ENCODE measurements at regions not wholly inside any gene's neighbourhood (a gene's known extent, or its start where the extent isn't known, plus 50 kb on each side); places are given as distances from the start of the nearest gene placed in this dataset.

- no peak overlapping the region for H3K27ac ChIP-seq (ENCODE audit: low read depth, low read length)
- no peaks in the 10 kb centered on the region for H3K79me2 ChIP-seq (ENCODE audit: control insufficient read depth, insufficient read depth, low read length, poor library complexity)
- no CpG with 5 or more reads among the region's 10 CpGs for WGBS (ENCODE audit: extremely low coverage, insufficient coverage, insufficient read length)
- H3K23ac ChIP-seq (ENCODE audit: low read length), result no peak overlapping the region
- H3K9ac ChIP-seq (ENCODE audit: low read length), result no peak overlapping the region
- no peak overlapping the region for H2BK120ac ChIP-seq (ENCODE audit: insufficient read depth, low read length, poor library complexity)
- DNase-seq, result peak; percentile 60 to 82
- H3K18ac ChIP-seq (ENCODE audit: low read length), result no peak overlapping the region
- no peak overlapping the region for H4K8ac ChIP-seq (ENCODE audit: low read depth, low read length)
- H3K4me2 ChIP-seq (ENCODE audit: low read length), result no peak overlapping the region
- H3K14ac ChIP-seq (ENCODE audit: low read length), result no peak overlapping the region
- H3K79me1 ChIP-seq (ENCODE audit: low read length), result no peaks in the 10 kb centered on the region
- no peak overlapping the region for H4K91ac ChIP-seq (ENCODE audit: low read depth, low read length)
- H3K4me1 ChIP-seq (ENCODE audit: control insufficient read depth in 1 of 2, insufficient read depth in 2 of 2, low read length in 2 of 2), result peaks cover 2 to 11% of the 10 kb centered on the region in 2 experiments
- no peak overlapping the region for H2AFZ ChIP-seq (ENCODE audit: insufficient read depth, low read length, poor library complexity)
- no peak overlapping the region for H3K4ac ChIP-seq (ENCODE audit: low read depth, low read length)
- no peaks in the 10 kb centered on the region for H3K36me3 ChIP-seq (ENCODE audit: control insufficient read depth in 1 of 2, insufficient read depth in 2 of 2, low read length in 2 of 2)
- no peaks in the 10 kb centered on the region for H3K27me3 ChIP-seq (ENCODE audit: insufficient read depth, low read length)
- H4K12ac ChIP-seq (ENCODE audit: low read depth, low read length), result no peak overlapping the region
- H3K4me3 ChIP-seq (ENCODE audit: low read depth, low read length), result no peak overlapping the region
- H2BK12ac ChIP-seq (ENCODE audit: low read length), result no peak overlapping the region
- H2BK5ac ChIP-seq (ENCODE audit: low read depth, low read length, poor library complexity), result no peak overlapping the region
- no peaks in the 10 kb centered on the region for H3K9me3 ChIP-seq (ENCODE audit: insufficient read depth, low read depth, low read length)
- H2AK5ac ChIP-seq (ENCODE audit: low read length), result no peak overlapping the region
Observed at GRCh38 chr1:239819756-239820250, 271.9 kb upstream of the FMN2 start.

DNA sequence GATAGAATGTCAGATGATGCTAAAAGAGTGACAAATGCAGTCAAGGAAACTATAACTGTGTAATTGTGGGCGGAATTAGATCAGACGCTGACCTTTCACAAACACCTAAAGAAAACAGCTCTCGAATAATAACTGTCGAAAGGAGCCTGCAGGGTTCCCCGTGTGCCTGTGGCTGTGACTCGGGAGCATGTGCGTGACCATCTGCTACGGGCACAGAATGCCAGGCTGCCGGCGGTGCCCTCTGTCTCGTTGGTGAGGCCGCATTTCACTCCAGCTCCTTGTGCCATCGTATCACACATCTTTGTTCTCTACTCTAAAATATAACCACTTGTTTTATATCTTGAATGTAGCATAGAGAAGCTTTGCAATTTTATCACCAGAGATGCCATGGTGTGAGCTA, 267.8 kb upstream of the FMN2 start:
- Histone ChIP-seq H2BK120ac (ENCODE audit: insufficient read depth, low read length, poor library complexity) (no peak overlapping the region), H3K14ac (ENCODE audit: low read length) (no peak overlapping the region), H3K4me1 (ENCODE audit: control insufficient read depth in 1 of 2, insufficient read depth in 2 of 2, low read length in 2 of 2) (peaks cover 0 to 3% of the 10 kb centered on the region in 2 experiments), H3K27ac (ENCODE audit: low read depth, low read length) (no peak overlapping the region), H4K91ac (ENCODE audit: low read depth, low read length) (no peak overlapping the region), H3K79me2 (ENCODE audit: control insufficient read depth, insufficient read depth, low read length, poor library complexity) (no peaks in the 10 kb centered on the region), H3K23ac (ENCODE audit: low read length) (no peak overlapping the region), H3K9ac (ENCODE audit: low read length) (no peak overlapping the region), H3K9me3 (ENCODE audit: insufficient read depth, low read depth, low read length) (no peaks in the 10 kb centered on the region), H3K18ac (ENCODE audit: low read length) (no peak overlapping the region), H2BK12ac (ENCODE audit: low read length) (no peak overlapping the region), H3K36me3 (ENCODE audit: control insufficient read depth in 1 of 2, insufficient read depth in 2 of 2, low read length in 2 of 2) (no peaks in the 10 kb centered on the region), H2BK5ac (ENCODE audit: low read depth, low read length, poor library complexity) (no peak overlapping the region), H2AK5ac (ENCODE audit: low read length) (no peak overlapping the region), H3K79me1 (ENCODE audit: low read length) (no peaks in the 10 kb centered on the region), H2AFZ (ENCODE audit: insufficient read depth, low read length, poor library complexity) (no peak overlapping the region), H4K12ac (ENCODE audit: low read depth, low read length) (no peak overlapping the region), H4K8ac (ENCODE audit: low read depth, low read length) (no peak overlapping the region), H3K4me3 (ENCODE audit: low read depth, low read length) (no peak overlapping the region), H3K27me3 (ENCODE audit: insufficient read depth, low read length) (no peaks in the 10 kb centered on the region), H3K4ac (ENCODE audit: low read depth, low read length) (no peak overlapping the region), H3K4me2 (ENCODE audit: low read length) (no peak overlapping the region)
- WGBS (ENCODE audit: extremely low coverage, insufficient coverage, insufficient read length), result no CpG with 5 or more reads among the region's 13 CpGs
- DNase-seq, result no peak

- no peak overlapping the region for H3K23ac ChIP-seq (ENCODE audit: low read length)
- H3K9ac ChIP-seq (ENCODE audit: low read length), result no peak overlapping the region
- no peak overlapping the region for H4K8ac ChIP-seq (ENCODE audit: low read depth, low read length)
- H2AFZ ChIP-seq (ENCODE audit: insufficient read depth, low read length, poor library complexity), result no peak overlapping the region
- H3K9me3 ChIP-seq (ENCODE audit: insufficient read depth, low read depth, low read length), result no peaks in the 10 kb centered on the region
- no peak overlapping the region for H2BK120ac ChIP-seq (ENCODE audit: insufficient read depth, low read length, poor library complexity)
- H3K4me1 ChIP-seq (ENCODE audit: control insufficient read depth in 1 of 2, insufficient read depth in 2 of 2, low read length in 2 of 2), result no peaks in the 10 kb centered on the region
- no peaks in the 10 kb centered on the region for H3K27me3 ChIP-seq (ENCODE audit: insufficient read depth, low read length)
- no peak overlapping the region for H3K4me3 ChIP-seq (ENCODE audit: low read depth, low read length)
- H3K4me2 ChIP-seq (ENCODE audit: low read length), result no peak overlapping the region
- H2AK5ac ChIP-seq (ENCODE audit: low read length), result no peak overlapping the region
- H3K4ac ChIP-seq (ENCODE audit: low read depth, low read length), result no peak overlapping the region
- DNase-seq, result no peak
- no peaks in the 10 kb centered on the region for H3K36me3 ChIP-seq (ENCODE audit: control insufficient read depth in 1 of 2, insufficient read depth in 2 of 2, low read length in 2 of 2)
- H2BK5ac ChIP-seq (ENCODE audit: low read depth, low read length, poor library complexity), result no peak overlapping the region
- no peak overlapping the region for H4K12ac ChIP-seq (ENCODE audit: low read depth, low read length)
- no peak overlapping the region for H3K18ac ChIP-seq (ENCODE audit: low read length)
- WGBS (ENCODE audit: extremely low coverage, insufficient coverage, insufficient read length), result no CpG with 5 or more reads among the region's 5 CpGs
- H3K79me1 ChIP-seq (ENCODE audit: low read length), result no peaks in the 10 kb centered on the region
- H3K14ac ChIP-seq (ENCODE audit: low read length), result no peak overlapping the region
- no peak overlapping the region for H3K27ac ChIP-seq (ENCODE audit: low read depth, low read length)
- H4K91ac ChIP-seq (ENCODE audit: low read depth, low read length), result no peak overlapping the region
- no peaks in the 10 kb centered on the region for H3K79me2 ChIP-seq (ENCODE audit: control insufficient read depth, insufficient read depth, low read length, poor library complexity)
- no peak overlapping the region for H2BK12ac ChIP-seq (ENCODE audit: low read length)
Observed at GRCh38 chr1:239826211-239826610, 265.5 kb upstream of the FMN2 start.

- Histone ChIP-seq H2BK5ac (ENCODE audit: low read depth, low read length, poor library complexity) (no peak overlapping the region), H3K4me3 (ENCODE audit: low read depth, low read length) (no peak overlapping the region), H3K18ac (ENCODE audit: low read length) (no peak overlapping the region), H4K12ac (ENCODE audit: low read depth, low read length) (no peak overlapping the region), H3K4me1 (ENCODE audit: control insufficient read depth in 1 of 2, insufficient read depth in 2 of 2, low read length in 2 of 2) (no peaks in the 10 kb centered on the region), H2BK12ac (ENCODE audit: low read length) (no peak overlapping the region), H3K4me2 (ENCODE audit: low read length) (no peak overlapping the region), H4K8ac (ENCODE audit: low read depth, low read length) (no peak overlapping the region), H3K23ac (ENCODE audit: low read length) (no peak overlapping the region), H3K27me3 (ENCODE audit: insufficient read depth, low read length) (no peaks in the 10 kb centered on the region), H2AK5ac (ENCODE audit: low read length) (no peak overlapping the region), H3K9ac (ENCODE audit: low read length) (no peak overlapping the region), H3K9me3 (ENCODE audit: insufficient read depth, low read depth, low read length) (no peaks in the 10 kb centered on the region), H4K91ac (ENCODE audit: low read depth, low read length) (no peak overlapping the region), H3K4ac (ENCODE audit: low read depth, low read length) (no peak overlapping the region), H3K14ac (ENCODE audit: low read length) (no peak overlapping the region), H3K27ac (ENCODE audit: low read depth, low read length) (no peak overlapping the region), H2AFZ (ENCODE audit: insufficient read depth, low read length, poor library complexity) (no peak overlapping the region), H3K79me2 (ENCODE audit: control insufficient read depth, insufficient read depth, low read length, poor library complexity) (no peaks in the 10 kb centered on the region), H3K36me3 (ENCODE audit: control insufficient read depth in 1 of 2, insufficient read depth in 2 of 2, low read length in 2 of 2) (no peaks in the 10 kb centered on the region), H3K79me1 (ENCODE audit: low read length) (no peaks in the 10 kb centered on the region), H2BK120ac (ENCODE audit: insufficient read depth, low read length, poor library complexity) (no peak overlapping the region)
- DNase-seq, result no peak
- no CpG with 5 or more reads among the region's 1 CpG for WGBS (ENCODE audit: extremely low coverage, insufficient coverage, insufficient read length)
Observed at GRCh38 chr1:239826736-239827135, 264.9 kb upstream of the FMN2 start.

Data from trophoblast cell (in vitro differentiated cells and primary cell).